ENCODE measurements at regions not wholly inside any gene's neighbourhood (a gene's known extent, or its start where the extent isn't known, plus 50 kb on each side); places are given as distances from the start of the nearest gene placed in this dataset.
"Not testable (repeated sequence)": the region's sequence is repeated elsewhere in the genome, so short reads cannot be mapped to it uniquely, and the experiment has no call there.

- DNase-seq (ENCODE audit: low read depth in 3 of 3, low spot score in 2 of 3) = no peak
Measured at GRCh38 chr6:68167604-68168003, 467.5 kb upstream of the ADGRB3 start.

DNA sequence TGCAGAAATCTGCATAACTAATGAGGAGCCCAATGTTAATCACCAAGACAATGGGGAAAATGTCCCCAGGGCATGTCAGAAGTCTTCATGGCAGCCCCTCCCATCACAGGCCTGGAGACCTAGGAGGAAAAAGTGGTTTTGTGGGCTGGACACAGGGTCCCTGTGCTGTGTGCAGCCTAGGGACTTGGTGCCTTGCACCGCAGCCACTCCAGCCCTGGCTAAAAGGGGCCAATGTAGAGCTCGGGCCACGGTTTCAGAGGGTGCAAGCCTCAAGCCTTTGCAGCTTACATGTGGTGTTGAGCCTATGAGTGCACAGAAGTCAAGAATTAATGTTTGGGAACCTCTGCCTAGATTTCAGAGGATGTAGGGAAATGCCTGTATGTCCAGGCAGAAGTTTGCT is 474.3 kb upstream of the ADGRB3 start:
- DNase-seq (ENCODE audit: low read depth in 3 of 3, low spot score in 2 of 3) = not testable (repeated sequence)

DNA sequence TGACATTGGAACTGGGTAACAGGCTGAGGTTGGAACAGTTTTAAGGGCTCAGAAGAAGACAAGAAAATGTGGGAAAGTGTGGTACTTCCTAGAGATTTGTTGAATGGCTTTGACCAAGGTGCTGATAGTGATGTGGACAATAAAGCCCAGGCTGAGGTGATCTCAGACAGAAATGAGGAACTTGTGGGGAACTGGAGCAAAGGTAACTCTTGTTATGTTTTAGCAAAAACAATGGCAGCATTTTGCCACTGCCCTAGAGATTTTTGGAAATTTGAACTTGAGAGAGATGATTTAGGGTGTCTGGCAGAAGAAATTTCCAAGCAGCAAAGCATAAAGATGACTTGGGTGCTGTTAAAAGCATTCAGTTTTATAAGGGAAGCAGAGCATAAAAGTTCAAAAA is 474.7 kb upstream of the ADGRB3 start:
- DNase-seq (ENCODE audit: low read depth in 3 of 3, low spot score in 2 of 3) = no peak

GRCh38 chr6:68159433-68159832 is 475.6 kb upstream of the ADGRB3 start:
- no peak for DNase-seq (ENCODE audit: low read depth in 3 of 3, low spot score in 2 of 3)

- DNase-seq (ENCODE audit: low read depth in 3 of 3, low spot score in 2 of 3) = no peak
Measured at GRCh38 chr6:68158256-68158655, 476.8 kb upstream of the ADGRB3 start.

GRCh38 chr6:68144667-68145066 is 490.4 kb upstream of the ADGRB3 start:
- DNase-seq (ENCODE audit: low read depth in 3 of 3, low spot score in 2 of 3) = no peak

- DNase-seq (ENCODE audit: low read depth in 3 of 3, low spot score in 2 of 3) = no peak
Measured at GRCh38 chr6:68141190-68141589, 493.9 kb upstream of the ADGRB3 start.

DNA sequence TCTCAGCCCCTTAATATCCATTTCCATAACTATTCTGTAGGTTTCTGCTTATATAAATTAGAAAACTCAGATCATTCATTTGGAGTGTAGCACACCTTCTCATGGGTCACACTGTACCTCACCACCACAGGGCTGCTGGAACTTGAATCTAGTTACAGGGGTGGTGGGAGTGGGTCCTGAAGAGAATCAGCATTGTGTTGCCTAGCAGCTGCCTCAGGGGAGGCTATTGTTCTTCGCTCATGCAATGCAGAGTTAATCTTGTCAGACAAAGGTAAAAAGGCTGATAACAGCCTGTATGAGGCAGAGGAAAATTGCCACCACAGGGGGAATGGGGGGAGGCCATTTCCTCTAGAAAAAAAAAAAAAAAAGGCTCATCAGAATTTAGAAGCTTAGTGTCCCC is 496.0 kb upstream of the ADGRB3 start:
- DNase-seq (ENCODE audit: low read depth in 3 of 3, low spot score in 2 of 3) = no peak

- no peak for DNase-seq (ENCODE audit: low read depth in 3 of 3, low spot score in 2 of 3)
Measured at GRCh38 chr6:68134796-68135195, 500.3 kb upstream of the ADGRB3 start.

DNA sequence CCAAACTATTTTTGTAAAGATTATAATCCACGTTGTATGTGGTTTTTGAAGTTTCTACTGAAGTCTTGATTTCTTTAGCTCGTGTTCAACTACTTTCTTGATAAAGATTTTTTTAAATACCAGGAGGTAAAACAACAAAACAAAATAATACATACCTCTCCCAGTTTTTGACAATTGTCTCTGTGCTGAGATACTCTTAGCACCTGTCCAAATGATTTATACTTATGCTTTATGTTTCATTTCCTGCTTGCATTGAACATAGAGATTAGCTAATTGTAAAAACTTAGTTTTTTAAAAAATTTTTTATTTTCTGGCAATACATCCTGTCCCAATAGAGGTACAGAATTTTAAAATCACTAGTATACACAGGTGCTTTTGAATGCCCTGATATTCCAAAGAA is 506.9 kb upstream of the ADGRB3 start:
- DNase-seq (ENCODE audit: low read depth in 3 of 3, low spot score in 2 of 3) = no peak

GRCh38 chr6:68127074-68127473 is 508.0 kb upstream of the ADGRB3 start:
- DNase-seq (ENCODE audit: low read depth in 3 of 3, low spot score in 2 of 3) = no peak

- DNase-seq (ENCODE audit: low read depth in 3 of 3, low spot score in 2 of 3) = no peak
Measured at GRCh38 chr6:68126089-68126749, 508.9 kb upstream of the ADGRB3 start.

- DNase-seq (ENCODE audit: low read depth in 3 of 3, low spot score in 2 of 3) = not testable (repeated sequence)
Measured at GRCh38 chr6:68122975-68123374, 512.1 kb upstream of the ADGRB3 start.

GRCh38 chr6:68122032-68122431 is 513.0 kb upstream of the ADGRB3 start:
- no peak for DNase-seq (ENCODE audit: low read depth in 3 of 3, low spot score in 2 of 3)

GRCh38 chr6:68120954-68121353 is 514.1 kb upstream of the ADGRB3 start:
- not testable (repeated sequence) for DNase-seq (ENCODE audit: low read depth in 3 of 3, low spot score in 2 of 3)

DNA sequence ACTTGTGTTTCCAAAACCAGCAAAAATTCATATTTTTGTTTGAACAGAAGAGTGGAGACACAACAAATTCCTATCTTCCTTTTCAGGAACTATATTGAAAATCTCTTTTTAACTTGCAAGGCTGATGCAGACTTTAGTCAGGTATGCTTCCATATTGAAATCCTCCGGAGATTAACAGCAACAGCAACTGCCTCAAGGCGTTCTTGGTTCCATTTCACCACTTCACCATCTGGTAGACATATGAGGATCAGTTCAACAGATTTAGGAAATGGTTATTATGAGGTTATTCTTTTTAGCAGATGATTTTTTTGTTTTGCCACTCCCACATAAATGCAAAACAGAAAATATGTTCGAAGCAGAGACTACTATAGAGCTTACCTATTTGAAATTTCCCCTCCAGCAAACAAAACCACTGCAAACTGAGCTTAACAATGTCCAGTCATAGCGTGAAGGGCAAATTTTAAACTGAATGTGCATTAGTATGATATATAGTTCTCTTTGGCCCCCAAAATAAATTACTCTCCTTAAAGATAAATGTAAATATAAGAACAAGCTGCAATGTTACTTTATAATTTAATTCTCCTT is 520.5 kb upstream of the ADGRB3 start:
- no peak for DNase-seq (ENCODE audit: low read depth in 3 of 3, low spot score in 2 of 3)

DNA sequence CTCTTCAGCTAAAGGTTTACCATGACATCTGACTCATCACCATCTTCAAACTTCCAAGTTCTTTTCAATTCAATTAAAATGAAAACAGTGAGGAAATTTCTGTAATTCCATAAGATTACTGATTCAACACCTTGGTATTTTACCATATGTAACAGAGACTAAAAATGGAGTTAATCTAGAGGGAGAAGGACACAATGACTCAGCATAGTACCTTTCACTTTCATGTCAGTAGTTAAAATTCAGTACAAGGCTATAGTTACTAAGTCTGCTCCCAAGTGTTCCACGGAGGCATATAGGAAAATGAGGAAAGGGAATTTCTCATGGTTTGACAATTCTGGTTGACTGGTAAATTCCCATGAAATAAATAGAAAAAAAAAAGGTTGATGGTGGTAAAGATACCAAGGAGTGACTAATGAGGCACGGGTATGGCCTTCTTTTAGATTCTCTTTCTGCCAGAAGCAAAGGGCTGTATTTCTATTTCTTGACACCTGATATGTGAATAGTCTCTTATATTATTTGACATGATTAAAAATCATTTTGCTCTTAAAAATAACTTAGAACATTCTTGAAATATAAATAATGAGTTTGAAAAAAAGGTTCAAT is 526.7 kb upstream of the ADGRB3 start:
- no peak for DNase-seq (ENCODE audit: low read depth in 3 of 3, low spot score in 2 of 3)

- DNase-seq (ENCODE audit: low read depth in 3 of 3, low spot score in 2 of 3) = no peak
Measured at GRCh38 chr6:68094070-68094469, 541.0 kb upstream of the ADGRB3 start.

DNA sequence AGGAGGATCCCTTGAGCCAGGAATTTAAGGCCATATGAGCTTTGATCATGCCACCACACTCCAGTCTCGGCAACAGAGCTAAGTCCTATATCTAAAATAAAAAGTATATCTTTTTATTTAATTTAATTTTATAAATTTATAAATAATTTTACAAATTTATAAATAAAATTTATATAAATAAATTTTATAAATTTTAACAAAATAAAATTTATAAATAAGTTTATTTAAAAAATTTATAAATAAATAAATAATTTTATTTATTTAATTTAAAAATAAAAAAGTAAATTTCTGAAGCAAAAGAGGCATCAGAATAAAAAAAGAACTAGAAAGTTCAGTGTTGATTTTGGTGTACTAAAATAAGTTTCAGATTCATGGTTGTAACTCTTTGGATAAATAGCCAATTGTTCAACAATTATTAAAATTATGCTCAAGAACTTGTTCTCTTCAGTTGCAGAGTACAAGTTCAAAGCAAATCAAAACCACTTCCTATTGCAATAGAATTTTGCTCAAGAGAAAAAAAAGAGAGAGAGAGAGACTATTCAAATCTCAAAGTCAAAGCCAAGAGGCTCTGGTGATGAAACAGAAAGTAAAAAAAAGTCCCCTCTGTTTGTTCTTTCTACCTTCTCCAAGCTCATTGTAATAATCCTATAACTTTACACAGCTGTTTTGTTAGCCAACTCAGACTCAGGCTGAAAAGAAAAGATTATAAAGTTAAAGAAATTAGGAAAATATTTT is 547.5 kb upstream of the ADGRB3 start:
- no peak for DNase-seq (ENCODE audit: low read depth in 3 of 3, low spot score in 2 of 3)

DNA sequence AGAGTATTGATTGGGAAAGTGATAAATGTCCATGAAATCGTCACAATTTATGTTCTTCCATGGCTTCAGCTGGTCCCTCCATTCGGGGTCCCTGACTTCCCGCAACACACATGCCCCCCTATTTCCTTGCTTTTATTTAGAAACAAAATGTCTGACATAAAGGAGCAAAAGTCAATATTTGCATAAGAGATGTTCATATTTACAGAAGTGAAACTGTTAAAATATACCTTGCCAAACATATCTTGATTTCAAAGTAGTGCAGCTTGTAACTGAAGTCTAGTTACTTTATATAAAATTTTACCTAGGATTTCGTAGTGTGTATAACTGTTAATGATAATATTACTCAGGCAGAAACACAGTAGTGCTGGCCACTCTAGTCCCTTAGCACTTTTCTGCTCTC is 548.9 kb upstream of the ADGRB3 start:
- no peak for DNase-seq (ENCODE audit: low read depth in 3 of 3, low spot score in 2 of 3)

DNA sequence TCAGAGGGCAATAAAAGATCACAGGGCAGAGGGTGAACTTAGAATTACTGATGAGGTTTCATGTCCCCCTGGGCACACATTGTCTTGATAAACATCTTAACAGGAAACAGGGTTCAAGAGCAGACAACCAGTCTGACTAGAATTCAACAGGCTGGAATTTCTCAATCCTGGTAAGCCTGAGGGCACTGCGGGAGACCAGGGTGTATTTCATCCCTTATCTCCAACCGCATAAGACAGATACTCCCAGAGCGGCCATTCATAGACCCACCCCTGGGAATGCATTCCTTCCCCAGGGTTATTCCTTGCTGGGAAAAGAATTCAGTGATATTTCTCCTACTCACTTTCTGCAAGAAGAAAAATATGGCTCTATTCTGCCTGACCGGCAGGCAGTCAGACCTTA is 549.5 kb upstream of the ADGRB3 start:
- DNase-seq (ENCODE audit: low read depth in 3 of 3, low spot score in 2 of 3) = not testable (repeated sequence)

DNA sequence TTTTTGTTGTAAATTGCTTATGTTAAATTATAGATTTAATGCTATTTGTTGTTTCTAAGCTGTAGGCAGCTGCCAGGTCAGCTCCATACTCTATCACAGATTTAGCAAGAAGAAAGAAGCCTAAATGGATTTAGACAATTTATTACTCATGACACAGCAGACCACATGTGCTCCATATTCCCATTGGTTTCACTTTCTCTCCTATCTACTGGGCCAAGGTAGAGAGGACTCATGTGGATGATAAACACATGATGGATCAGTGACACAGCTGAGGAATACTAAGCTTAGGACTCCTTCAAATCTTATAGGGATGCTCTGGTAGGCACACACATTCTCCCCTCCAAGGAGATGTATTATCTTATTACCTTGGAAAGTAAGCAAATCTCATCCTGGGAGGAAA is 553.0 kb upstream of the ADGRB3 start:
- no peak for DNase-seq (ENCODE audit: low read depth in 3 of 3, low spot score in 2 of 3)

Data from right renal cortex interstitium (tissue), 3 donors.